Osteoblast (primary cell): ENCODE measurements at regions not wholly inside any gene's neighbourhood (a gene's known extent, or its start where the extent isn't known, plus 50 kb on each side); places are given as distances from the start of the nearest gene placed in this dataset.

ENCODE experiments used
- DNase-seq: peaks from one replicate; pipeline ENCODE4 v3.0.0; 2011; ENCODE audit warnings: low spot score, mixed read lengths; ENCODE audit not compliant: insufficient read length; ENCODE audit errors: missing footprints
- H2AFZ ChIP-seq: 2 replicates; pipeline ENCODE4 v1.6.0; 2011; ENCODE audit warnings: mild to moderate bottlenecking, low read length
- H3K27ac ChIP-seq: 2 replicates; pipeline ENCODE4 v1.5.1; 2011; ENCODE audit warnings: mild to moderate bottlenecking, low read depth, low read length, moderate library complexity
- H3K27me3 ChIP-seq: 2 replicates; pipeline ENCODE4 v1.6.0; 2012; ENCODE audit warnings: mild to moderate bottlenecking, control low read depth, inconsistent platforms, low read length, moderate library complexity; ENCODE audit not compliant: insufficient read depth
- H3K36me3 ChIP-seq: 2 replicates; pipeline ENCODE4 v1.5.1; 2011; ENCODE audit warnings: mild to moderate bottlenecking, low read length, control low read depth, moderate library complexity; ENCODE audit not compliant: insufficient read depth
- H3K4me1 ChIP-seq: 2 replicates; pipeline ENCODE4 v1.5.1; 2011; ENCODE audit warnings: mild to moderate bottlenecking, low read length, control low read depth, moderate library complexity; ENCODE audit not compliant: insufficient read depth
- H3K4me2 ChIP-seq: 2 replicates; pipeline ENCODE4 v1.6.0; 2011; ENCODE audit warnings: mild to moderate bottlenecking, low read length; ENCODE audit not compliant: insufficient read depth
- H3K4me3 ChIP-seq: fragments of 200-600 bp; sonication (generic); 3 replicates; pipeline ENCODE4 v1.5.1; 2012; ENCODE audit warnings: mild to moderate bottlenecking, low read length, inconsistent platforms; ENCODE audit not compliant: insufficient read depth
- H3K79me2 ChIP-seq: 2 replicates; pipeline ENCODE4 v1.6.0; 2012; ENCODE audit warnings: mild to moderate bottlenecking, low read length, control low read depth, inconsistent platforms; ENCODE audit not compliant: insufficient read depth
- H3K9me3 ChIP-seq: 2 replicates; pipeline ENCODE4 v1.5.1; 2011; ENCODE audit warnings: low read depth, low read length, control low read depth
- H4K20me1 ChIP-seq: 2 replicates; pipeline ENCODE4 v1.6.0; 2012; ENCODE audit warnings: mild to moderate bottlenecking, low read length, control low read depth; ENCODE audit not compliant: insufficient read depth
- CTCF ChIP-seq: IDR thresholded peaks from 2 replicates; pipeline ENCODE4 v1.5.1; 2011; ENCODE audit warnings: mild to moderate bottlenecking, low read depth, low read length, moderate library complexity; ENCODE audit errors: extremely low read depth

GRCh38 chr22:27086080-27087044, 429.0 kb downstream of the MIAT start:
- Histone ChIP-seq H2AFZ (no peak overlapping the region), H4K20me1 (no peaks in the 10 kb centered on the region), H3K79me2 (no peaks in the 10 kb centered on the region), H3K27ac (no peak overlapping the region), H3K9me3 (peaks cover 2% of the 10 kb centered on the region), H3K36me3 (no peaks in the 10 kb centered on the region), H3K4me2 (no peak overlapping the region), H3K4me1 (no peaks in the 10 kb centered on the region), H3K27me3 (peaks cover 30% of the 10 kb centered on the region), H3K4me3 (no peak overlapping the region)
- no peak for DNase-seq
- TF ChIP-seq CTCF = no peak

GRCh38 chr22:27087051-27087450, 429.7 kb downstream of the MIAT start:
- no peak for TF ChIP-seq CTCF
- Histone ChIP-seq H3K36me3 (no peaks in the 10 kb centered on the region), H4K20me1 (no peaks in the 10 kb centered on the region), H2AFZ (no peak overlapping the region), H3K27me3 (peaks cover 23% of the 10 kb centered on the region), H3K4me2 (no peak overlapping the region), H3K79me2 (no peaks in the 10 kb centered on the region), H3K4me3 (no peak overlapping the region), H3K4me1 (no peaks in the 10 kb centered on the region), H3K27ac (no peak overlapping the region), H3K9me3 (peaks cover 2% of the 10 kb centered on the region)
- no peak for DNase-seq

GRCh38 chr22:27088026-27088425, 430.6 kb downstream of the MIAT start:
- no peak for DNase-seq
- Histone ChIP-seq H3K27me3 (peaks cover 18% of the 10 kb centered on the region), H3K4me3 (no peak overlapping the region), H4K20me1 (no peaks in the 10 kb centered on the region), H3K27ac (no peak overlapping the region), H3K79me2 (no peaks in the 10 kb centered on the region), H3K9me3 (peaks cover 2% of the 10 kb centered on the region), H3K36me3 (no peaks in the 10 kb centered on the region), H3K4me1 (no peaks in the 10 kb centered on the region), H2AFZ (no peak overlapping the region), H3K4me2 (no peak overlapping the region)
- no peak for TF ChIP-seq CTCF

- Histone ChIP-seq H3K27ac (no peak overlapping the region), H4K20me1 (no peaks in the 10 kb centered on the region), H3K36me3 (no peaks in the 10 kb centered on the region), H2AFZ (no peak overlapping the region), H3K4me3 (no peak overlapping the region), H3K4me2 (no peak overlapping the region), H3K4me1 (no peaks in the 10 kb centered on the region), H3K79me2 (no peaks in the 10 kb centered on the region), H3K9me3 (peaks cover 2% of the 10 kb centered on the region), H3K27me3 (peaks cover 18% of the 10 kb centered on the region)
- no peak for TF ChIP-seq CTCF
- DNase-seq = no peak
These were observed 431.9 kb downstream of the MIAT start for GRCh38 chr22:27089264-27089663.
